AG08395 (cell line): ENCODE measurements at regions not wholly inside any gene's neighbourhood (a gene's known extent, or its start where the extent isn't known, plus 50 kb on each side); places are given as distances from the start of the nearest gene placed in this dataset.
"Not testable (repeated sequence)": the region's sequence is repeated elsewhere in the genome, so short reads cannot be mapped to it uniquely, and the experiment has no call there.

Experiments
- DNase-seq: peaks from one replicate; pipeline ENCODE4 v3.0.0; 2012; ENCODE audit warnings: mixed read lengths, low spot score

- DNase-seq, result no peak
Measured at GRCh38 chr13:38147050-38147449, 202.6 kb upstream of the UFM1 start.

GRCh38 chr13:38141792-38142191, 207.9 kb upstream of the UFM1 start:
- DNase-seq, result no peak

- DNase-seq, result no peak
Measured at GRCh38 chr13:38135592-38135991, 214.1 kb upstream of the UFM1 start.

DNA sequence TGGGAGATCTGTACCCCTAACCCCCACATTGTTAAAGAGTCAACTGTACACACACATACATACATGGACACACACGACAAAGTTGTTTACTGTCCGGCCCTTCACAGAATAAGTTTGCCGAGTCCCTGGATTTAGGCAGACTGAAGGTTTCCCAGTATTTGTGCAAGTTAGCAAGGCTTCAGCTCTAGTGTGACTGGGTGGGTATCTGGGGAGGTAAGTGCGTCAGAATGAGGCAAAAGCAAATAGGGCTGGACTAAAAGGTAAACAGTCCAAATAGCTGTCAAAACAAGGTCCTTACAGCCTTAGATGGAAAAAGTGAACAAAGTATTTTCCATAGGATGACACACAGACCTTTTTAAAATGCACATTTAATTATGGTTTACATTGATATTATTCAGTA, 228.4 kb upstream of the UFM1 start:
- no peak for DNase-seq

DNA sequence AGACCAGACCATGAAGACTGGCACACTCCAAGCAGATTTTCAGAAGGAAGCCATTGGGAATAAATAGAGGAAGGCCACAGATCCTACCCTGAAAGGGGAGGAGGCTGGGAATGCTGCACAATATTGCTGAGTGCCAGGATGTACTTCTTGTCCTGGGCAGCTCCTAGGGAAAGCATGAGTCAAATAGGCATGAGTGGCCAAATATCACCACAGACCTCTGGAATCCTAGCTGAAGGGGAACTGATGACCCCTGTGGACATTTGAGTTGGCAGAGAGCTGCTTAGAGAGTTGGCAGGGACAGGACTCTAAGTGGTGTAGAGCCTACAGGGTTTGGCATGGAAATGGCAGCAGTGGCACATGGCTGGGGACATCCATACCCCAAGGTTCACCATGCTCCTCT, 234.3 kb upstream of the TRPC4 start:
- DNase-seq, result no peak

DNA sequence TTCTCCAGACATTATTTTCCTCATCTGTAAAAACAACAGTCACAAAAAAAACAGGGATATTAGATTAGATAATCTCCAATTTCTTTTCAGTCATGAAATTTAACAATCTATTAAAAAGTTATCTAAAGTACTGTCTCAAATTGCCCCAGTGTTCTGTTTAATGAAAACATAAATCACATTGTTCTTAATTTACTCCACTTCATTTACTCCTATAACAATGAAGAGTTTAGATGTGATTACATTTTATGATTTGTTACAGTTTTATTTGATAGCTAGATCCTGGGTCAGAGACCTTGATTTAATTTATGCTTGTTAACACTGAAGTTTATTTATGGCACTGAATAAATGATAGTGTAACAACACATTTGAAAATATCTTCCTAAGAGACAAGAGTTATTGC, 230.2 kb upstream of the TRPC4 start:
- DNase-seq, result no peak

GRCh38 chr13:38093425-38093824, 223.9 kb upstream of the TRPC4 start:
- no peak for DNase-seq

GRCh38 chr13:38090913-38091312, 221.3 kb upstream of the TRPC4 start:
- DNase-seq, result no peak

- DNase-seq, result no peak
Measured at GRCh38 chr13:38086721-38087120, 217.1 kb upstream of the TRPC4 start.

GRCh38 chr13:38086013-38086412, 216.4 kb upstream of the TRPC4 start:
- no peak for DNase-seq

- DNase-seq, result no peak
Measured at GRCh38 chr13:38073931-38074330, 204.4 kb upstream of the TRPC4 start.

- no peak for DNase-seq
Measured at GRCh38 chr13:38072696-38073095, 203.1 kb upstream of the TRPC4 start.

GRCh38 chr13:38071340-38071739, 201.8 kb upstream of the TRPC4 start:
- not testable (repeated sequence) for DNase-seq

DNA sequence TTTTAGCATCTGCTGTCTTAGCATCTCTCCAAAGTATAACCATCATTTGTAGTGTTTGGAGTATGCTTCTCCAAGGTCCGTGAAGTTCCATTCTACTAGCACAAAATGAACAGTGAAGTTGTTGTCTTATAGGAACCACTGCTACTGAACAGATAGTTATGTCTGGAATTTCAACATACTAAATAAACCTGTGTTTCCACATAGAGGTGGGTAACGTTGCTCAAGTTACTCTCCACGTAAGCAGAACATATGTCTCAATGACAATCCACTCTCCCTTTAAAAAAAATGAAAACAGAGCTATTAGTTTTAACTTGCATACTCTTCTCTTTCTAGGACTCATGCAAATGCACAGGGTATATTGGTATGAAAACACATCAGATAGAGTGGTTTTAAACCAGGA, 184.3 kb upstream of the TRPC4 start:
- DNase-seq, result no peak

DNA sequence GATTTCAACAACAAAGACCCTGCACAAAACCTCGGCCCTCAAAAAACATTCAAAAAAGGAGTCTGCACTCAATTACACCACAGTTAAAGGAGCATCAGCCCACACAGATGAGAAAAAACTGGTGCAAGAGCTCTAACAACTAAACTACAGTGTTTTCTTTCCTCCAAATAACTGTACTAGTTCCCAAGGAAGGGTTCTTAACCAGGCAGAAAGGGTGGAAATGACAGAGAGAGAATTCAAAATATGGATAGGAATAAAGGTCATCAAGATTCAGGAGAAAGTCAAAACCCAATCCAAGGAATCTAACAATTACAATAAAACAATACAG, 176.4 kb upstream of the TRPC4 start:
- no peak for DNase-seq

GRCh38 chr13:38045278-38046048, 175.9 kb upstream of the TRPC4 start:
- peak; percentile 4 for DNase-seq

- DNase-seq, result no peak
Measured at GRCh38 chr13:38044067-38044466, 174.5 kb upstream of the TRPC4 start.

- DNase-seq, result no peak
Measured at GRCh38 chr13:38042771-38043170, 173.2 kb upstream of the TRPC4 start.

GRCh38 chr13:38024431-38024830, 154.9 kb upstream of the TRPC4 start:
- DNase-seq, result no peak

GRCh38 chr13:38017320-38017719, 147.7 kb upstream of the TRPC4 start:
- no peak for DNase-seq

GRCh38 chr13:38013676-38014075, 144.1 kb upstream of the TRPC4 start:
- no peak for DNase-seq

- DNase-seq, result no peak
Measured at GRCh38 chr13:38012096-38012495, 142.5 kb upstream of the TRPC4 start.

GRCh38 chr13:38008636-38009035, 139.1 kb upstream of the TRPC4 start:
- DNase-seq, result no peak

- no peak for DNase-seq
Measured at GRCh38 chr13:38002606-38003005, 133.0 kb upstream of the TRPC4 start.

GRCh38 chr13:37997641-37998040, 128.1 kb upstream of the TRPC4 start:
- DNase-seq, result no peak
